SK-N-MC (cell line): ENCODE measurements at regions not wholly inside any gene's neighbourhood (a gene's known extent, or its start where the extent isn't known, plus 50 kb on each side); places are given as distances from the start of the nearest gene placed in this dataset.

Experiments used
- EZH2 ChIP-seq: fragments of 200-600 bp; sonication (generic); IDR thresholded peaks from one replicate; pipeline ENCODE4 v1.6.1; 2017; ENCODE audit warnings: antibody characterized with exemption
- POLR2AphosphoS5 ChIP-seq: IDR thresholded peaks from 2 replicates; pipeline ENCODE4 v1.6.1; 2012; ENCODE audit warnings: mild to moderate bottlenecking, low read depth, low read length, borderline replicate concordance

DNA sequence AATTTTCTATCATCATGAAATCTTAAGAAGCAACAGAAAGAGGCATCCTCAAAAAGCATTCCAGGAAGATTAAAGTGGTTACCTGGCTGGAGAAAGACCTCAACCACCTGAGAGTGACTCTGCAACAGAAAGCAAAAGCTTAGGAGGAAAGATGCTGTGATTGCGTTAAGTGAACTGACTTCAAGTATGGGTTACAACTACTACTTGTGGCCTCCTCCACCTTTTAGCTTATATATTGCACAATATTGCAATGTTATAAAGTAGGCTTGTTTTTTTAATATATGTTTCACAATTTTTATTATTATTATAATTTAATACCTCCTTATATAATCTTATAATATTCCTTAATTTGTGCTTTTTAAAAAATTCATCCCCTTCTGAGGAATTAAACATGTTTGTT is 1407.5 kb downstream of the KCNT2 start:
- TF ChIP-seq EZH2, result no peak
- TF ChIP-seq POLR2AphosphoS5, result no peak
